Keratinocyte (primary cell): ENCODE measurements at regions not wholly inside any gene's neighbourhood (a gene's known extent, or its start where the extent isn't known, plus 50 kb on each side); places are given as distances from the start of the nearest gene placed in this dataset.

Source experiments
- DNase-seq: peaks from one replicate; pipeline ENCODE4 v3.0.0-alpha.2; 2011; ENCODE audit warnings: low read depth, missing footprints, low spot score
- FAIRE-seq: peaks from 2 replicates; lab custom pipeline; 2011; peaks lifted over from hg19 to GRCh38; lab: Jason Lieb, UNC
- H2AFZ ChIP-seq: 2 replicates; pipeline ENCODE4 v1.6.0; 2012; ENCODE audit warnings: low read length, control low read depth, inconsistent platforms; ENCODE audit not compliant: control insufficient read depth
- H3K27ac ChIP-seq: 2 replicates; pipeline ENCODE4 v1.5.1; 2011; ENCODE audit warnings: low read length; ENCODE audit not compliant: control insufficient read depth, insufficient read depth
- H3K27me3 ChIP-seq: 3 replicates; pipeline ENCODE4 v1.6.0; 2011; ENCODE audit warnings: low read length; ENCODE audit not compliant: control insufficient read depth, insufficient read depth; ENCODE audit errors: extremely low read depth
- H3K36me3 ChIP-seq, 2 experiments: 2 replicates in 1 of 2; 3 replicates in 1 of 2; pipeline ENCODE4 v1.5.1; 2011; ENCODE audit warnings: low read length in 2 of 2, mild to moderate bottlenecking in 1 of 2; ENCODE audit not compliant: control insufficient read depth in 2 of 2, insufficient read depth in 2 of 2; ENCODE audit errors: extremely low read depth in 1 of 2
- H3K4me1 ChIP-seq: 3 replicates; pipeline ENCODE4 v1.5.1; 2011; ENCODE audit warnings: low read length; ENCODE audit not compliant: control insufficient read depth, insufficient read depth; ENCODE audit errors: extremely low read depth
- H3K4me2 ChIP-seq: 3 replicates; pipeline ENCODE4 v1.6.0; 2011; ENCODE audit warnings: low read depth, low read length; ENCODE audit not compliant: control insufficient read depth, insufficient read depth; ENCODE audit errors: extremely low read depth
- H3K4me3 ChIP-seq, 3 experiments: fragments of 200-600 bp in 1 of 3; sonication (generic) in 1 of 3; 2 replicates in 2 of 3; 3 replicates in 1 of 3; pipeline ENCODE4 v1.5.1; 2011 to 2016; ENCODE audit warnings: low read length in 3 of 3, mild to moderate bottlenecking in 3 of 3, control low read depth in 2 of 3, inconsistent platforms in 1 of 3, low read depth in 1 of 3, mixed read lengths in 1 of 3, mixed run types in 1 of 3, moderate library complexity in 1 of 3; ENCODE audit not compliant: control insufficient read depth in 2 of 3, insufficient read depth in 2 of 3; ENCODE audit errors: extremely low read depth in 1 of 3
- H3K79me2 ChIP-seq: 2 replicates; pipeline ENCODE4 v1.6.0; 2012; ENCODE audit warnings: low read length; ENCODE audit not compliant: control insufficient read depth, insufficient read depth
- H3K9ac ChIP-seq: 3 replicates; pipeline ENCODE4 v1.6.0; 2011; ENCODE audit warnings: low read length; ENCODE audit not compliant: control insufficient read depth, insufficient read depth; ENCODE audit errors: extremely low read depth
- H3K9me1 ChIP-seq: 3 replicates; pipeline ENCODE4 v1.6.0; 2011; ENCODE audit warnings: low read length; ENCODE audit not compliant: control insufficient read depth, insufficient read depth; ENCODE audit errors: extremely low read depth
- H3K9me3 ChIP-seq: 2 replicates; pipeline ENCODE4 v1.5.1; 2012; ENCODE audit warnings: low read depth, low read length; ENCODE audit not compliant: control insufficient read depth
- H4K20me1 ChIP-seq: 3 replicates; pipeline ENCODE4 v1.6.0; 2011; ENCODE audit warnings: low read length; ENCODE audit not compliant: control insufficient read depth, insufficient read depth; ENCODE audit errors: extremely low read depth
- CTCF ChIP-seq, 3 experiments: IDR thresholded peaks in 1 of 3; conservative IDR thresholded peaks in 1 of 3; optimal IDR thresholded peaks in 1 of 3; 2 replicates in 2 of 3; 3 replicates in 1 of 3; pipeline versions ENCODE3 to v1.5.1; 2011; ENCODE audit warnings: low read length in 3 of 3, mild to moderate bottlenecking in 3 of 3, moderate library complexity in 2 of 3, control low read depth in 1 of 3, inconsistent platforms in 1 of 3; ENCODE audit not compliant: insufficient read depth in 2 of 3; ENCODE audit errors: extremely low read depth in 1 of 3
- EZH2 ChIP-seq: IDR thresholded peaks from one replicate; pipeline ENCODE4 v1.6.1; 2012; ENCODE audit warnings: inconsistent platforms, mild to moderate bottlenecking, low read length, moderate library complexity
- dilution Hi-C: fragments of 300-500 bp; cut with MboI; formaldehyde crosslinking; loops from one replicate; pipeline ENCODE4 v1.7.0; 2020; ENCODE audit warnings: low sequenced_read_pairs; ENCODE audit not compliant: extremely low pct_ligation_motif_present

- no peaks in the 10 kb centered on the region for H3K9me3 ChIP-seq
- no peak for TF ChIP-seq EZH2
- no peak for TF ChIP-seq CTCF (optimal IDR thresholded peaks at IDR 0.05 in 1 of 3, IDR thresholded peaks at IDR 0.05 in 1 of 3, conservative IDR thresholded peaks at IDR 0.05 in 1 of 3; ENCODE audit: extremely low read depth in 1 of 3, insufficient read depth in 2 of 3, low read length in 3 of 3)
- H3K9me1 ChIP-seq, result no peaks in the 10 kb centered on the region
- no peak for FAIRE-seq
- H3K27ac ChIP-seq, result no peak overlapping the region
- no peak overlapping the region for H2AFZ ChIP-seq
- dilution Hi-C loops, result no loop called here
- no peaks in the 10 kb centered on the region for H3K27me3 ChIP-seq
- no peaks in the 10 kb centered on the region for H4K20me1 ChIP-seq
- peaks cover 29% of the 10 kb centered on the region for H3K4me1 ChIP-seq
- DNase-seq, result no peak
- H3K36me3 ChIP-seq, result no peaks in the 10 kb centered on the region
- H3K79me2 ChIP-seq, result no peaks in the 10 kb centered on the region
- H3K9ac ChIP-seq, result no peak overlapping the region
- no peak overlapping the region for H3K4me2 ChIP-seq
- H3K4me3 ChIP-seq, result no peak overlapping the region
Observed at GRCh38 chr20:11193241-11193640, 519.4 kb upstream of the JAG1 start.

GRCh38 chr20:11195169-11195568, 521.4 kb upstream of the JAG1 start:
- peak; percentile 46 for FAIRE-seq

More at GRCh38 chr20:11195169-11195568, 521.4 kb upstream of the JAG1 start:
- dilution Hi-C loops, result no loop called here
- H3K27me3 ChIP-seq, result no peaks in the 10 kb centered on the region
- peaks cover 33% of the 10 kb centered on the region for H3K4me1 ChIP-seq
- DNase-seq, result no peak
- no peaks in the 10 kb centered on the region for H3K36me3 ChIP-seq
- H2AFZ ChIP-seq, result peak overlapping the region; percentile 44
- H3K4me2 ChIP-seq, result peak overlapping the region; percentile 65
- no peaks in the 10 kb centered on the region for H3K9me1 ChIP-seq
- H3K79me2 ChIP-seq, result no peaks in the 10 kb centered on the region
- TF ChIP-seq EZH2 (no peak), CTCF (optimal IDR thresholded peaks at IDR 0.05 in 1 of 3, IDR thresholded peaks at IDR 0.05 in 1 of 3, conservative IDR thresholded peaks at IDR 0.05 in 1 of 3; ENCODE audit: extremely low read depth in 1 of 3, insufficient read depth in 2 of 3, low read length in 3 of 3) (no peak)
- no peak overlapping the region for H3K4me3 ChIP-seq
- H4K20me1 ChIP-seq, result no peaks in the 10 kb centered on the region
- peak overlapping the region; percentile 92 for H3K27ac ChIP-seq
- peak overlapping the region; percentile 54 for H3K9ac ChIP-seq
- H3K9me3 ChIP-seq, result no peaks in the 10 kb centered on the region
